Liver (tissue), 3 donors: ENCODE measurements at regions not wholly inside any gene's neighbourhood (a gene's known extent, or its start where the extent isn't known, plus 50 kb on each side); places are given as distances from the start of the nearest gene placed in this dataset.

Experiments
- GABPA ChIP-seq, 2 donors: IDR thresholded peaks in 1 of 2; conservative IDR thresholded peaks in 1 of 2; 2 replicates each; pipeline ENCODE4 v1.6.1; 2016; ENCODE audit warnings: antibody characterized with exemption in 2 of 2, mild to moderate bottlenecking in 1 of 2, moderate library complexity in 1 of 2
- JUND ChIP-seq, 2 donors: IDR thresholded peaks; 2 replicates each; pipeline ENCODE4 v1.6.1; 2016; ENCODE audit warnings: antibody characterized with exemption in 2 of 2
- MAX ChIP-seq: IDR thresholded peaks from 2 replicates; pipeline ENCODE4 v1.6.1; 2016; ENCODE audit warnings: antibody characterized with exemption
- RAD21 ChIP-seq, 2 donors: IDR thresholded peaks; 2 replicates each; pipeline ENCODE4 v1.6.1; 2016; ENCODE audit warnings: antibody characterized with exemption in 2 of 2, mild to moderate bottlenecking in 2 of 2
- REST ChIP-seq: IDR thresholded peaks from 2 replicates; pipeline ENCODE4 v1.6.1; 2016; ENCODE audit warnings: antibody characterized with exemption, mild to moderate bottlenecking
- RXRA ChIP-seq, 2 donors: IDR thresholded peaks; 2 replicates each; pipeline ENCODE4 v1.6.1; 2017 to 2018; ENCODE audit warnings: antibody characterized with exemption in 2 of 2, mild to moderate bottlenecking in 1 of 2
- SP1 ChIP-seq: IDR thresholded peaks from 2 replicates; pipeline ENCODE4 v1.6.1; 2018; ENCODE audit warnings: antibody characterized with exemption, mild to moderate bottlenecking
- TAF1 ChIP-seq: conservative IDR thresholded peaks from 2 replicates; pipeline ENCODE4 v1.6.1; 2016; ENCODE audit warnings: antibody characterized with exemption, mild to moderate bottlenecking
- YY1 ChIP-seq: IDR thresholded peaks from 2 replicates; pipeline ENCODE4 v1.6.1; 2016; ENCODE audit warnings: antibody characterized with exemption, mild to moderate bottlenecking
- TF ChIP-seq, protein P1 (sequence below): fragments of 150-350 bp; IDR thresholded peaks from 2 replicates; pipeline ENCODE4 v1.5.1; 2017; ENCODE audit warnings: improper control_type of control experiment, low read depth, low read length; ENCODE audit not compliant: missing input control
- TF ChIP-seq, protein P2 (sequence below): IDR thresholded peaks from 2 replicates; pipeline ENCODE4 v1.6.1; 2016; ENCODE audit warnings: antibody characterized with exemption
- donor health status: healthy.
- donor health status: healthy.

GRCh38 chr5:118775790-118776499, 212.4 kb downstream of the DTWD2 start:
- TF ChIP-seq RXRA (IDR thresholded peaks at IDR 0.05), result no peak
- TF ChIP-seq, protein P1, sequence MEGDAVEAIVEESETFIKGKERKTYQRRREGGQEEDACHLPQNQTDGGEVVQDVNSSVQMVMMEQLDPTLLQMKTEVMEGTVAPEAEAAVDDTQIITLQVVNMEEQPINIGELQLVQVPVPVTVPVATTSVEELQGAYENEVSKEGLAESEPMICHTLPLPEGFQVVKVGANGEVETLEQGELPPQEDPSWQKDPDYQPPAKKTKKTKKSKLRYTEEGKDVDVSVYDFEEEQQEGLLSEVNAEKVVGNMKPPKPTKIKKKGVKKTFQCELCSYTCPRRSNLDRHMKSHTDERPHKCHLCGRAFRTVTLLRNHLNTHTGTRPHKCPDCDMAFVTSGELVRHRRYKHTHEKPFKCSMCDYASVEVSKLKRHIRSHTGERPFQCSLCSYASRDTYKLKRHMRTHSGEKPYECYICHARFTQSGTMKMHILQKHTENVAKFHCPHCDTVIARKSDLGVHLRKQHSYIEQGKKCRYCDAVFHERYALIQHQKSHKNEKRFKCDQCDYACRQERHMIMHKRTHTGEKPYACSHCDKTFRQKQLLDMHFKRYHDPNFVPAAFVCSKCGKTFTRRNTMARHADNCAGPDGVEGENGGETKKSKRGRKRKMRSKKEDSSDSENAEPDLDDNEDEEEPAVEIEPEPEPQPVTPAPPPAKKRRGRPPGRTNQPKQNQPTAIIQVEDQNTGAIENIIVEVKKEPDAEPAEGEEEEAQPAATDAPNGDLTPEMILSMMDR, result no peak
- TF ChIP-seq MAX, result no peak
- no peak for TF ChIP-seq YY1
- TF ChIP-seq SP1, result no peak
- TF ChIP-seq TAF1, result no peak
- no peak for TF ChIP-seq JUND (IDR thresholded peaks at IDR 0.05)
- no peak for TF ChIP-seq RAD21 (IDR thresholded peaks at IDR 0.05)
- no peak for TF ChIP-seq GABPA (IDR thresholded peaks at IDR 0.05 in 1 of 2, conservative IDR thresholded peaks at IDR 0.05 in 1 of 2)
- TF ChIP-seq, protein P2, sequence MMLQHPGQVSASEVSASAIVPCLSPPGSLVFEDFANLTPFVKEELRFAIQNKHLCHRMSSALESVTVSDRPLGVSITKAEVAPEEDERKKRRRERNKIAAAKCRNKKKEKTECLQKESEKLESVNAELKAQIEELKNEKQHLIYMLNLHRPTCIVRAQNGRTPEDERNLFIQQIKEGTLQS, result no peak
- no peak for TF ChIP-seq REST
